ENCODE measurements at regions not wholly inside any gene's neighbourhood (a gene's known extent, or its start where the extent isn't known, plus 50 kb on each side); places are given as distances from the start of the nearest gene placed in this dataset.
"Not testable (repeated sequence)": the region's sequence is repeated elsewhere in the genome, so short reads cannot be mapped to it uniquely, and the experiment has no call there.

GRCh38 chr4:158444621-158445020, 77.1 kb upstream of the RXFP1 start:
- TF ChIP-seq CTCF (IDR thresholded peaks at IDR 0.05; ENCODE audit: borderline replicate concordance, extremely low read depth, insufficient read depth), result no peak
- DNase-seq (no peak), FAIRE-seq (no peak)
- no peak overlapping the region for H3K27ac ChIP-seq (ENCODE audit: low read depth in 2 of 2, low read length in 2 of 2)
- no peaks in the 10 kb centered on the region for H3K4me1 ChIP-seq (ENCODE audit: control insufficient read depth in 2 of 3, insufficient read depth in 2 of 3, low read depth in 1 of 3, low read length in 3 of 3)
- no peak overlapping the region for H3K9ac ChIP-seq (ENCODE audit: low read length in 3 of 3)
- H3K4me3 ChIP-seq (ENCODE audit: low read length in 3 of 3), result no peak overlapping the region
- H3K9me3 ChIP-seq (ENCODE audit: control insufficient read depth in 2 of 3, insufficient read depth in 1 of 3, low read length in 3 of 3), result no peaks in the 10 kb centered on the region
- no peaks in the 10 kb centered on the region for H3K36me3 ChIP-seq (ENCODE audit: control insufficient read depth in 2 of 3, insufficient read depth in 3 of 3, low read length in 3 of 3)
- intact Hi-C loops (cut with DNase I), result no loop called here
- H3K27me3 ChIP-seq (ENCODE audit: control insufficient read depth, insufficient read depth, low read length), result no peaks in the 10 kb centered on the region

- intact Hi-C loops (cut with DNase I), result no loop called here
- Histone ChIP-seq H3K4me1 (ENCODE audit: control insufficient read depth in 2 of 3, insufficient read depth in 2 of 3, low read depth in 1 of 3, low read length in 3 of 3) (no peaks in the 10 kb centered on the region), H3K9ac (ENCODE audit: low read length in 3 of 3) (no peak overlapping the region), H3K27me3 (ENCODE audit: control insufficient read depth, insufficient read depth, low read length) (no peaks in the 10 kb centered on the region), H3K4me3 (ENCODE audit: low read length in 3 of 3) (no peak overlapping the region), H3K9me3 (ENCODE audit: control insufficient read depth in 2 of 3, insufficient read depth in 1 of 3, low read length in 3 of 3) (no peaks in the 10 kb centered on the region), H3K27ac (ENCODE audit: low read depth in 2 of 2, low read length in 2 of 2) (no peak overlapping the region), H3K36me3 (ENCODE audit: control insufficient read depth in 2 of 3, insufficient read depth in 3 of 3, low read length in 3 of 3) (no peaks in the 10 kb centered on the region)
- DNase-seq (no peak), FAIRE-seq (no peak)
- TF ChIP-seq CTCF (IDR thresholded peaks at IDR 0.05; ENCODE audit: borderline replicate concordance, extremely low read depth, insufficient read depth), result no peak
These were observed 75.6 kb upstream of the RXFP1 start for GRCh38 chr4:158446106-158446505.

GRCh38 chr4:158450741-158451140, 70.9 kb upstream of the RXFP1 start:
- no peaks in the 10 kb centered on the region for H3K4me1 ChIP-seq (ENCODE audit: control insufficient read depth in 2 of 3, insufficient read depth in 2 of 3, low read depth in 1 of 3, low read length in 3 of 3)
- FAIRE-seq (no peak), DNase-seq (no peak)
- no peak for TF ChIP-seq CTCF (IDR thresholded peaks at IDR 0.05; ENCODE audit: borderline replicate concordance, extremely low read depth, insufficient read depth)
- H3K36me3 ChIP-seq (ENCODE audit: control insufficient read depth in 2 of 3, insufficient read depth in 3 of 3, low read length in 3 of 3), result no peaks in the 10 kb centered on the region
- no peaks in the 10 kb centered on the region for H3K27me3 ChIP-seq (ENCODE audit: control insufficient read depth, insufficient read depth, low read length)
- intact Hi-C loops (cut with DNase I), result no loop called here
- H3K4me3 ChIP-seq (ENCODE audit: low read length in 3 of 3), result no peak overlapping the region
- no peaks in the 10 kb centered on the region for H3K9me3 ChIP-seq (ENCODE audit: control insufficient read depth in 2 of 3, insufficient read depth in 1 of 3, low read length in 3 of 3)
- H3K27ac ChIP-seq (ENCODE audit: low read depth in 2 of 2, low read length in 2 of 2), result no peak overlapping the region
- no peak overlapping the region for H3K9ac ChIP-seq (ENCODE audit: low read length in 3 of 3)

- FAIRE-seq; H3K9me3 ChIP-seq (ENCODE audit: control insufficient read depth in 2 of 3, insufficient read depth in 1 of 3, low read length in 3 of 3); H3K4me1 ChIP-seq (ENCODE audit: control insufficient read depth in 2 of 3, insufficient read depth in 2 of 3, low read depth in 1 of 3, low read length in 3 of 3); H3K9ac ChIP-seq (ENCODE audit: low read length in 3 of 3); DNase-seq; intact Hi-C loops (cut with DNase I); H3K27ac ChIP-seq (ENCODE audit: low read depth in 2 of 2, low read length in 2 of 2); H3K4me3 ChIP-seq (ENCODE audit: low read length in 3 of 3); H3K27me3 ChIP-seq (ENCODE audit: control insufficient read depth, insufficient read depth, low read length); H3K36me3 ChIP-seq (ENCODE audit: control insufficient read depth in 2 of 3, insufficient read depth in 3 of 3, low read length in 3 of 3): not testable (repeated sequence)
These were observed 69.6 kb upstream of the RXFP1 start for GRCh38 chr4:158452116-158452515.

Data from kidney (tissue), 13 donors.